ENCODE measurements at regions not wholly inside any gene's neighbourhood (a gene's known extent, or its start where the extent isn't known, plus 50 kb on each side); places are given as distances from the start of the nearest gene placed in this dataset.
"Not testable (repeated sequence)": the region's sequence is repeated elsewhere in the genome, so short reads cannot be mapped to it uniquely, and the experiment has no call there.

DNA sequence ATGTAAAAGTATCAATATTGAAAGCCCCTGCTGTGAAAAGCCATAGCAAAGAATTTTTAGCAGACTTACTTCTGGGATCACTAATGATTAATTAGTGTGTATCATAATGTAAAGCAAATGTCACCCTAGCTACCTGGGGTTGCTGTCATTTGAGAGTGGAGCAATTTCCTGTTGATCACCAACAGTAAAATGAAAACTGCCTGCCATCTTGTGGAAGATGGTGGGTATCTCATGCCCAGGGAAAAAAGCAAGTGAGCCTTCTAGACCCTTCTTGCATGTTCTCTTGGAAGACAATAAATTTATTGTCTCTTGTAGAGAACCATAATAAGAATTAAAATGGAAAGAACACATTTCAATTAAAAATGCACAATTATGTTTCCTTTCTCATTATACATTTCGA, 360.2 kb downstream of the ZIC3 start:
- Histone ChIP-seq H3K27me3 (ENCODE audit: low read depth, low read length) (no peaks in the 10 kb centered on the region), H3K4me1 (ENCODE audit: low read length) (peaks cover 45% of the 10 kb centered on the region), H3K27ac (ENCODE audit: low read length) (no peak overlapping the region), H3K4me2 (ENCODE audit: low read length) (no peak overlapping the region), H3K9me3 (ENCODE audit: insufficient read depth, low read length) (no peaks in the 10 kb centered on the region), H2AFZ (ENCODE audit: low read depth, low read length) (no peak overlapping the region), H3K79me2 (ENCODE audit: low read length) (no peaks in the 10 kb centered on the region), H3K4me3 (ENCODE audit: low read length) (no peak overlapping the region), H3K9ac (ENCODE audit: low read length) (no peak overlapping the region), H4K20me1 (ENCODE audit: insufficient read depth, low read length) (no peaks in the 10 kb centered on the region), H3K36me3 (replicated peaks; ENCODE audit: low read depth, low read length) (no peaks in the 10 kb centered on the region)
- no peak for TF ChIP-seq EZH2phosphoT487 (IDR thresholded peaks at IDR 0.05; ENCODE audit: low read depth)
- TF ChIP-seq, protein P1, sequence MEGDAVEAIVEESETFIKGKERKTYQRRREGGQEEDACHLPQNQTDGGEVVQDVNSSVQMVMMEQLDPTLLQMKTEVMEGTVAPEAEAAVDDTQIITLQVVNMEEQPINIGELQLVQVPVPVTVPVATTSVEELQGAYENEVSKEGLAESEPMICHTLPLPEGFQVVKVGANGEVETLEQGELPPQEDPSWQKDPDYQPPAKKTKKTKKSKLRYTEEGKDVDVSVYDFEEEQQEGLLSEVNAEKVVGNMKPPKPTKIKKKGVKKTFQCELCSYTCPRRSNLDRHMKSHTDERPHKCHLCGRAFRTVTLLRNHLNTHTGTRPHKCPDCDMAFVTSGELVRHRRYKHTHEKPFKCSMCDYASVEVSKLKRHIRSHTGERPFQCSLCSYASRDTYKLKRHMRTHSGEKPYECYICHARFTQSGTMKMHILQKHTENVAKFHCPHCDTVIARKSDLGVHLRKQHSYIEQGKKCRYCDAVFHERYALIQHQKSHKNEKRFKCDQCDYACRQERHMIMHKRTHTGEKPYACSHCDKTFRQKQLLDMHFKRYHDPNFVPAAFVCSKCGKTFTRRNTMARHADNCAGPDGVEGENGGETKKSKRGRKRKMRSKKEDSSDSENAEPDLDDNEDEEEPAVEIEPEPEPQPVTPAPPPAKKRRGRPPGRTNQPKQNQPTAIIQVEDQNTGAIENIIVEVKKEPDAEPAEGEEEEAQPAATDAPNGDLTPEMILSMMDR (IDR thresholded peaks at IDR 0.05; ENCODE audit: low read depth, low read length) = peak; percentile 61

DNA sequence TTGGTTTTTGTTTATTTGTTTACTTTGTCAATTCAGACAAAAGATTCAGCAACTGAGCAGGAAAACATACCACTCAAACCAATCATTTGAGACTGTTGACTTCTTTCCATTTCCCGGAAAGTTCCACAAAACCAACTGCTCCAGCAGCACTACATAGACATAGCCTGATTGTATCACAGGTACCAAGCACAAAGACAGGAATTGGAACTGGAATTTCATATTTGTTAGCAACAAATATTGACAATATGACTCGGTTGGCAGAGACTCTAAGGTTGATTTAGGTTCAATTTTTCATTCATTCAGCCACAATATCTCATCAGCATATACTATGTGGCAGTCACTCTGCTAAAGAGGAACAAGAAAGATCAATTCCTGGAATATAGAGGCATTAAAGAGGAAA, 364.0 kb downstream of the ZIC3 start:
- H3K36me3 ChIP-seq (replicated peaks; ENCODE audit: low read depth, low read length) = no peaks in the 10 kb centered on the region
- no peak overlapping the region for H3K4me3 ChIP-seq (ENCODE audit: low read length)
- peaks cover 45% of the 10 kb centered on the region for H3K4me1 ChIP-seq (ENCODE audit: low read length)
- no peaks in the 10 kb centered on the region for H4K20me1 ChIP-seq (ENCODE audit: insufficient read depth, low read length)
- peak overlapping the region; percentile 50; the same call in 1 of the 2 replicates for H3K4me2 ChIP-seq (ENCODE audit: low read length)
- no peaks in the 10 kb centered on the region for H3K9me3 ChIP-seq (ENCODE audit: insufficient read depth, low read length)
- no peak overlapping the region for H2AFZ ChIP-seq (ENCODE audit: low read depth, low read length)
- no peak overlapping the region for H3K9ac ChIP-seq (ENCODE audit: low read length)
- H3K27me3 ChIP-seq (ENCODE audit: low read depth, low read length) = no peaks in the 10 kb centered on the region
- TF ChIP-seq, protein P1 (IDR thresholded peaks at IDR 0.05; ENCODE audit: low read depth, low read length) = no peak
- no peak for TF ChIP-seq EZH2phosphoT487 (IDR thresholded peaks at IDR 0.05; ENCODE audit: low read depth)
- H3K27ac ChIP-seq (ENCODE audit: low read length) = no peak overlapping the region
- no peaks in the 10 kb centered on the region for H3K79me2 ChIP-seq (ENCODE audit: low read length)

DNA sequence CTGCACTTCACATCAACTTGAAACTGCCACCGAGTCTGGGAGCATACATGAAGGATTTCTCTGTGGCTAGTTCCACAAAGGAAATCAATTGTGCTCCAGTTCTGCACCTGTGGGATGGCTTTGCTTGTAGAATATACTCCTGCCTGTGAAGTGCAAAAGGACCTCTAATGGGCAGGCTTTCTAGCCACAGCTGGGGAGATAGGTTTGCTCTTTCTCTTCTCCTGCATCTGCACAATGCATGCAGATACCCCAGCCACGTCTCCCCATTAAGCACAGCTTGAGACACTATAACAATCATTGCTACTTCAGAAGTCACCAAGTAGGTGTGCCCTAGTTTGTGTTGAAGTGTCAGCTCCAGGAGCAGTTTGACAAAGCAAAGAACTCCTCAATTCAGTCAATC, 364.6 kb downstream of the ZIC3 start:
- H3K36me3 ChIP-seq (replicated peaks; ENCODE audit: low read depth, low read length) = no peaks in the 10 kb centered on the region
- no peaks in the 10 kb centered on the region for H3K27me3 ChIP-seq (ENCODE audit: low read depth, low read length)
- TF ChIP-seq EZH2phosphoT487 (IDR thresholded peaks at IDR 0.05; ENCODE audit: low read depth) = no peak
- TF ChIP-seq, protein P1 (IDR thresholded peaks at IDR 0.05; ENCODE audit: low read depth, low read length) = no peak
- no peak overlapping the region for H3K4me3 ChIP-seq (ENCODE audit: low read length)
- H3K27ac ChIP-seq (ENCODE audit: low read length) = no peak overlapping the region
- no peaks in the 10 kb centered on the region for H4K20me1 ChIP-seq (ENCODE audit: insufficient read depth, low read length)
- H3K4me2 ChIP-seq (ENCODE audit: low read length) = no peak overlapping the region
- no peaks in the 10 kb centered on the region for H3K9me3 ChIP-seq (ENCODE audit: insufficient read depth, low read length)
- no peak overlapping the region for H3K9ac ChIP-seq (ENCODE audit: low read length)
- no peak overlapping the region for H2AFZ ChIP-seq (ENCODE audit: low read depth, low read length)
- H3K79me2 ChIP-seq (ENCODE audit: low read length) = no peaks in the 10 kb centered on the region
- peaks cover 45% of the 10 kb centered on the region for H3K4me1 ChIP-seq (ENCODE audit: low read length)

DNA sequence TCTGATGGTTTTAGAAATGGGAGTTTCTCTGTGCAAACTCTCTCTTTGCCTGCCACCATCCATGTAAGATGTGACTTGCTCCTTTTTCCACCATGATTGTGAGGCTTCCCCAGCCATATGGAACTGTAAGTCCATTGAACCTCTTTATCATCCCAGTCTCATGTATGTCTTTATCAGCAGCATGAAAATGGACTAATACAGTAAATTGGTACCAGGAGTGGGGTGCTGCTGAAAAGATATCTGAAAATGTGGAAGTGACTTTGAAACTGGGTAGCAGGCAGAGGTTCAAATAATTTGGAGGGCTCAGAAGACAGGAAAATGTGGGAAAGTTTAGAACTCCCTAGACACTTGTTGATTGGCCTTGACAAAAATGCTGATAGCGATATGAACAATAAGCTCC, 368.3 kb downstream of the ZIC3 start:
- H3K9me3 ChIP-seq (ENCODE audit: insufficient read depth, low read length); H2AFZ ChIP-seq (ENCODE audit: low read depth, low read length); H3K4me3 ChIP-seq (ENCODE audit: low read length); H3K27me3 ChIP-seq (ENCODE audit: low read depth, low read length); H3K4me2 ChIP-seq (ENCODE audit: low read length); H4K20me1 ChIP-seq (ENCODE audit: insufficient read depth, low read length); H3K36me3 ChIP-seq (replicated peaks; ENCODE audit: low read depth, low read length); H3K27ac ChIP-seq (ENCODE audit: low read length); H3K9ac ChIP-seq (ENCODE audit: low read length); H3K79me2 ChIP-seq (ENCODE audit: low read length): not testable (repeated sequence)
- peaks cover 15% of the 10 kb centered on the region for H3K4me1 ChIP-seq (ENCODE audit: low read length)

DNA sequence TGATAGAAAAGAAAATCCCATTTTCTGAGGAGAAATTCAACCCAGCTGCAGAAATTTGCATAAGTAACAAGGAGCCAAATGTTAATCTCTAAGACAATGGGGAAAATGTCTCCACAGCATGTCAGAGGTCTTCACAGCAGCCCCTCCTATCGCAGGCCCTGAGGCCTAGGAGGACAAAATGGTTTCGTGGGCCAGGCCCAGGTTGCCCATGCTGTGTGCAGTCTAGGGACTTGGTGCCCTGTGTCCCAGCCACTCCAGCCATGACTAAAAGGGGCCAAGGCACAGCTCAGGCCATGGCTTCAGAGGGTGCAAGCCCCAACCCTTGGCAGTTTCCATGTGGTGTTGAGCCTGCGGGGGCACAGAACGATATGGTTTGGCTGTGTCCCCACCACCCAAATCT, 369.0 kb downstream of the ZIC3 start:
- not testable (repeated sequence) for H2AFZ ChIP-seq (ENCODE audit: low read depth, low read length); H3K9me3 ChIP-seq (ENCODE audit: insufficient read depth, low read length); H3K4me3 ChIP-seq (ENCODE audit: low read length); H3K36me3 ChIP-seq (replicated peaks; ENCODE audit: low read depth, low read length); H3K27me3 ChIP-seq (ENCODE audit: low read depth, low read length); H3K9ac ChIP-seq (ENCODE audit: low read length); H3K4me1 ChIP-seq (ENCODE audit: low read length); H3K4me2 ChIP-seq (ENCODE audit: low read length); H3K79me2 ChIP-seq (ENCODE audit: low read length); H3K27ac ChIP-seq (ENCODE audit: low read length); H4K20me1 ChIP-seq (ENCODE audit: insufficient read depth, low read length)
